ENCODE measurements at regions not wholly inside any gene's neighbourhood (a gene's known extent, or its start where the extent isn't known, plus 50 kb on each side); places are given as distances from the start of the nearest gene placed in this dataset.

- no peak for DNase-seq
Measured at GRCh38 chr14:98945611-98946570, 326.1 kb downstream of the BCL11B start.

DNA sequence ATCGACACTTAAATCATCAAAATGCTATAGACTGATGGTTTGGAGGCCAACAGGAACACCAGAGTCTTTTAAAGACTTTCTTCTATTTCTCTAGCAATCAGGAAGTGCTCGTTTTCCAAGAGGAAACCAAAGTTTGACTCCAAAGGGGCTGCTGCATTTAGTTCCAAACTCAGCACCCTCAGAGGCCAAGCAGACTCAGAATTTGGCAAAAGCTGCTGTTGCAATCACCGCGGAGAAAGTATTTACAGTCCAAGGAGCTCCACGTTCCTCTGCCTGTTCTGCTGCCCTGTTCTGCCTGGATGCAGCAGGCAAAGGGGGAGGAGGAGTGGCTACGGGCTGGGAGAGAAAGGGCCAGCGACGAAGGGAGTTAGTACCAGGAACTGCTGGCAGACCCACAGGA is 325.1 kb downstream of the BCL11B start:
- no peak for DNase-seq

DNA sequence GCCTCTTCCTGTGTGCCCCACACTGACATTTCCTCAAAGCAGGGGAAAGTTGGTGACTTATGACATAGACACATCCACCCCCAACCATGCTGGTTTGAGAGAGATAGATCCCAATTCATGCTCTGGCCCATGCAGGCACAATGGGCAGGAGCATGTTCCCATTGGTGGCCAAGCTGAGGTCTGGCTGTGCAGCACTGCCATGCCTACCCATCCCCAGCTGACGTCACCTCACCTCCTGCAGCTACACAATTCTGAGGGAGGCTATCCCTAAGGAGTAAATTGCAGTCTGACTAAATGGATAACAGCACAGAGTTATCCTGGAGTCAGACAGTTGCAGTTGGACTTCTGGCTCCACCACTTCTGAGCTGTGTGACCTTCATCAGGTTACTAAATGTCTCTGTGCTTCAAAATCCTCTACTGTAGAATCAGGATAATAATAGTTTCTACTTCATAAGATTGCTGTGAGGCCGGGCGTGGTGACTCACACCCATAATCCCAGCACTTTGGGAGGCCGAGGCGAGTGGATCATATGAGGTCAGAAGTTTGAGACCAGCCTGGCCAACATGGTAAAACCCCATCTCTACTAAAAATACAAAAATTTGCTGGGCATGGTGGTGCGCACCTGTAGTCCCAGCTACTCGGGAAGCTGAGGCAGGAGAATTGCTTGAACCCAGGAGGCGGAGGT is 323.9 kb downstream of the BCL11B start:
- no peak for DNase-seq

DNA sequence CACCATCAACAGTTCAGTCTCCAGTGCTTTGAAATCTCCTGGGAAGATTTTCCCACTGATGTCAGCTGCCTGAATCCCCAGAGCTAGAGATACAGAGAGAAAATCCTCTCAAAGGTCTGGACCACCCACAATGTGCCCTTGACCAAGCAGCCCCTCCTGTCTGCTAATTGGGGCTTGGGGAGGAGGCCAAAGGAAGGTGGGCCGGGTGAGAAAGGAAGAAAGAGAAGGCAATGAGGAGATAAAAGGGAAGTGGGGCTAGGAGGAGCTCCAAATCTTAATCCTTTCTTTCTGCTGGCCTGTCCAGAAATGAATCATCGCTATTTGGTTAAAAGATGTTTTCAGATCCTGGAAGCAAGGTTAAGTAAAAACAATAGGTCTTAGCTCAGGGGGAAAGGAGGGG is 322.9 kb downstream of the BCL11B start:
- DNase-seq, result no peak

DNA sequence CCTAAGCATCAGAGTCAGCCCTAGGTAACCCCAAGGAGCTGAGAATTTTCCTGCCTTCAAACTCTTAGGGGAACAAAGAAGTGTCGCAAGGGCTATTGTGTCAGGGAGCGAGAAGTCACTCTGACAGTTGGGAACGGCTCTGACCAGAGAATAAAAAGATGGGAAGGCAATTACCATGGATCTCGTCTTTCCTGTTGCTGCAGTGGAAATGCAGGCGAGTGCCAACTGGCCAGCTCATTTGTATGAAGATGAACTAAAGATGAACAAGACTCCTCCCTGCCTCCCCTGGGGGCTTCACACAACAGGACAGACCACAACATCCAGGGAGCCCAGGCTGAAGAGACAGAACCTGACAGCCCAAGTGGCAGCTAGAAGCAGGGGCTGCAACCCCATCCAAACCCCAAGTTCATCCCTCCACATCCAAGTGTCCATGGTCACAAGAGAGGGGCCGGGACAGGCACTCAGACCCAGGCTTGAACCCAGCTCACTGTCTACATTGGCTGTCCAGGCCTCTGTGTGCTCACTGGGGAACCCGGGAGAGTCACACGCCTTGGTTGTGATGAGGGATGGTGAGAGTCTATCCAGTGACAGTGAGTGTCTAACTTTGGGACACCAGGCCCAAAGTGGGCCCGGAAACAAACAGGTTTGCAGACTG is 322.4 kb downstream of the BCL11B start:
- no peak for DNase-seq

DNA sequence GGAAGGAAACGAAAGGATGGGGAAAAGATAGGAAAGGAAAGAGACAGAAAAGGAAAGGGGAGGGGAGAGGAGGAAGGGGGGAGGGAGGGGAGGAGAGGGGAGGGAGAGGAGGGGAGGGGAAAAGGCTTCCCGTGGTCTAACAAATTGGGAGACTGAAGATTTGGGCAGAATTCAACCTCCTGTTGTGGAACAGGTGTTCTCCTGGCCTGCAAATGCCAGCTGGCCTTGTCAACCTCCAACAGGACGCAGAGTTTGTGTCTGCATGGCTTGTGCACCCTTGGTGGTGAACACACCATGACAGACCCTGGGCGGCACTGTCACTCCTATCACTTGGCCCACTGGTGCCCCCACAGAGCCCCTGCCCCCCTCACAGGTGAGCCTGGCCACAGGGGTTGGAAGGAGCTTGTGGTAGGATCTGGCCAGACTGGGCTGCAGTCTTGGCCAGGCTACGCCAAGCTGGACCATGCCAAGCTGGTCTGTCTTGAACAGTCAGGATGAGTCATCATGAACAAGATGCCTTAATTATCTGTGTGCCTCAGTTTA is 321.6 kb downstream of the BCL11B start:
- no peak for DNase-seq

GRCh38 chr14:98951031-98951430 is 321.0 kb downstream of the BCL11B start:
- DNase-seq, result no peak

- no peak for DNase-seq
Measured at GRCh38 chr14:98951521-98952152, 320.4 kb downstream of the BCL11B start.

DNA sequence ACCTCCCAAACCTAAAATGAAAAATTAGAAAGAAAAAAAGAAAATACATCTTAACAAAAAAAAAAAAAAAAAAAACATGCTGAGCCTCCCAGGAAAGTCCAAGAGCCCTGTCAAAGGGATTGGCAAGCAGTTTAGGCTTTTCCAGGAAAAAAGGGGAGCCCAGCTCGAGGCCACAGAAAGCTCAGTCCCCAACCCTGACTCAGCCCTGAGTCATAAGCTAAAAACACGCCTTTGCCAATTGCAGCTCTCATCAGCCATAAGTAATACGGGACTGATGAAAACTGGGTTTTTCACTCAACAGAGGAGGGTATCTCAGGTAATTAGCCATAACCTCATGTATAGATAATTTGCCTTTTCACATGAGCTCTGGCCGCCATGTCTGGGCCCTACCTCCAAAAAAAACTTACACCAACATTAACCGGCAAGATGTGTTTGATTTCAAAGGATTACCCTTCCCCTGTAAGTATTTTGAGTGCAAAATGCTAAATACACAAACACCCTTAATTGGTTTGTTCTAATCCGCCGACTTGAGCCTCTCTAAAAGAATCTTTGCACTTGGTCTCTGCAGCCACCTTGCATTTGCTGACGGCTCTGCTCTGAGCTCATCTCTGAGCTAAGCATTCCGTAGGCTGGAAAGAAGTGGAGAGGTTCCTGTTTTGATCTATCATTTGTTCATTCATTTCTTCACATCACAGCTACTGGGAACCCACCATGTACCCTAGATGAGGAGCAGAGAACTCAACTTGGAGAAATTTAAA is 319.2 kb downstream of the BCL11B start:
- no peak for DNase-seq

GRCh38 chr14:98953551-98954348 is 318.2 kb downstream of the BCL11B start:
- DNase-seq, result no peak

GRCh38 chr14:98954349-98955000 is 317.5 kb downstream of the BCL11B start:
- DNase-seq, result no peak

DNA sequence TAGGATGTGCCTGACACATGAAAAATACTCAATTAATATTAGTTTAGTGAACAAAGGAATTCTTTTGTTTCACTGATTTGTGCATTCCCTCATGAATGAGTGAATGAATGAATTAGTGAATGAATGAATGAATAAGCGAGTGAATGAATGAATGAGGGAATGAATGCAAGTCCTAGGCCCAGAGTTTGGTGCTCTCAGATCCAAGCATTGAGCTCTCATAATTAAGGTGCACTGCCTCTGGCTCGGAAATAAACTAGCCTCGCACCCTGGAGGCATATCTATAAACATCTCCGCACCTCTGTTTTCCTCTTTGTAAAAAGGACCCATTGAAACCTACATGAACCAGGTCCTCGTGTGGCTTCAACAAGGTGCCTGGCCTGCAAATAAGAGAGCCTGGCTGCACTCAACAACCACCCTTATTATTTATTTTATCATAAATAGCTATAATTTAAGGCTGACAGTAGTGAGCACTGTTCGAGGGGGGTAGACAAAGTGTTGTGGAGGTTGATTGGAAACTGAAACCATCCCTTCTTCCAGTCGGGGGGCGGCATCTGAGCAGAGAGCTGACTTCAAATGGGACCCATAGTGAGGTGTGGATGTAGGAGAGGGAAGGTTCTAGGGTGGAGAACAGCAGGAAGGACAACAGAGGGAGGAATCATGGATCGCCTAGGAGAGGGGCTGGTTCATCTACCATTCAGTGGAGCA is 316.8 kb downstream of the BCL11B start:
- DNase-seq, result no peak

GRCh38 chr14:98955741-98956070 is 316.3 kb downstream of the BCL11B start:
- DNase-seq, result no peak

- DNase-seq, result no peak
Measured at GRCh38 chr14:98956181-98956580, 315.8 kb downstream of the BCL11B start.

GRCh38 chr14:98956661-98957060 is 315.3 kb downstream of the BCL11B start:
- DNase-seq, result no peak

DNA sequence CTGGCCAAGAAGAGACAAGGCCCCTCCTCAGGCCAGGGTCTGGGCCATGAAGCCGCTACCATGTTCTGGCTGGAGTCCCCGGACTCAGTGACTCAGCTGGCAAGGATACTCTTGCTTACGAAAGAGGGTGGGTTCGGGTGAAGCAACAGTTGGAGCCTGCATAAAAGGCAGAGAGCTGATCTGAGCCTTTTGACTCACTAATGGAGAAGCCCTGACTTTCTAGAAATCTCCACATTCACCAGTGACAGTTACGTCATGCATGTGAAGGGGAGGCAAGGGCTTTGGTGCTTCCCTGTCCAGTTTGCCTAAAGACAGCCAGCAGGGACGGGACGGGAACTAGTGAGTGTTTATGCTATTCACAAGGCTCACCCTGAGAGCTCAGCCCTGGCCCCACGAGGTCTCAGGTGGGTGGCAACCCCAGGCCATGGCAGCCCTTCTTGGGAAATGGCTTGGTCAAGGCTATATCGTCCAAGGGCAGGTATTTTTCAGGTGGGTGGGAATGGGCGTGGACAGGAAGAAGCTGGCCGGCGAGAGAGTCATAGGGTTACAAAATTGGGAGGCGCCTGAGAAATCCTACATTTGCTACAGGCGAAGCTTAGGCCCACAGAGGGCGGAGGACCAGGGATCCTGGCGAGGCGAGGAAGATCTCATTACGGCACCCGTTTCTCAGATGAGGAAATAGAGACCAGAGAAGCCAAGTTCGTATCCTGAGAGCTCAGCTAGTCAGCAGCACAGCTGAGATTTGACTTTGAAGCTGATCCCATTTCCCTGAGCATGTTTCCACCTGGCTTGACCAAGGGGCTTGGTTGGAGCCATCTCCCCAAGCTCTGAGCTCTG is 314.6 kb downstream of the BCL11B start:
- DNase-seq, result no peak

DNA sequence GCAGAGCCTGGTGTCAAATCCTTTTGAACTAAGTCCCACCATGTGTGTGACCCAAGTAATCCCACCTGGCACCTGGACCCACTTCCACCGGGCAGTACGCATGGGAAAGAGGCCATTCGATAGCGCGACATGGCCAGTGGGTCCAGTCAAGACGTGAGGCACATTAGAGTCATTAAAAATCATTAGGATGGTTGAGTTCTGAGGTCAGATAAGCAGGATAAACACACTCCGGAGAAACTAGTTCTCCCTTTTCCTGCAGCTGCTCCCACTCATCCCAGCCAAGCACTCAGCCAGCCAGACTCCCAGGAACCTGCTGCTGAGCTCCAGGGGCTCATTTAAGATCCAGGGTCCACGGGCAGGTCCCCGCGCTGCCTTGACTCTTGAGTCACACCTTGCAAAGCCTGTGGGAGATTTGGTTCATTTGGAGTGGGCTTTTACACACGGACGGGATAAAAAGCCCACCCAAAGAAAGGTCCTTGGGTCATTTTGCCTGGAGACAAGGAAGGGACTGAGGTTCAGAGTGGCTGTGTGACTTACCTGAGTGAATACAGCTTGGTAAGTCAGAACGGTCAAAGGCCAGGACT is 313.9 kb downstream of the BCL11B start:
- DNase-seq, result peak; percentile 5

DNA sequence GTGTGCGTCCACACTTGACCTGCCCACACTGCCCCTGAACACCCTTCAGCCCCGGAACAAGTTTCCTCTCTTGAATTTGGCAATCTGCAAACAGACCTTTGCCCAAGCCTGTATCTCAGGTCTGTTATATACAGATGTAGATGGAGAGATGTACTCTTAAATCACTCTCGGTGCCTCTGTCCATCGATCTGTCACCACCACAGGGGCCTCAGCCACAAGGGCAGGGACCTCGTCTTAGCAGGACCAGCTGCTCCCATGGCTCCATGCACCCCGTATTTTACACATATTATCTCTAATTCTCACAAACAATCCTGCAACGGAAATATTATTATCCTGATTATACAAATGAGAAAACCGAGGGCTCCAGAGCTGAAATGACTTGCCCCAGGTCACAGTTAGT is 313.4 kb downstream of the BCL11B start:
- DNase-seq, result no peak

GRCh38 chr14:98959410-98959809 is 312.6 kb downstream of the BCL11B start:
- DNase-seq, result no peak

Measured in NCI-H1105 treated with DMSO at 0.1 percent for 48 hours (cell line).